Spleen (tissue), 7 donors: ENCODE measurements at regions not wholly inside any gene's neighbourhood (a gene's known extent, or its start where the extent isn't known, plus 50 kb on each side); places are given as distances from the start of the nearest gene placed in this dataset.

Experiments
- CTCF ChIP-seq, 11 experiments: fragments of 200-600 bp in 7 of 11; fragments of 450-650 bp in 4 of 11; sonication (generic) in 4 of 11; IDR thresholded peaks in 8 of 11; conservative IDR thresholded peaks in 3 of 11; 1 replicate in 7 of 11; 2 replicates in 4 of 11; pipeline versions ENCODE4 v1.4.0 to v1.8.0; 2016 to 2021; ENCODE audit warnings: antibody characterized with exemption in 11 of 11, inconsistent platforms in 4 of 11, mild to moderate bottlenecking in 1 of 11
- POLR2A ChIP-seq, 3 donors: fragments of 450-650 bp; IDR thresholded peaks; one replicate each; pipeline ENCODE4 v1.5.1; 2017; ENCODE audit warnings: antibody characterized with exemption in 3 of 3, mild to moderate bottlenecking in 1 of 3
- POLR2AphosphoS5 ChIP-seq, 3 donors: sonication (generic); formaldehyde crosslinking; IDR thresholded peaks; one replicate each; pipeline ENCODE4 v1.5.1; 2017; ENCODE audit warnings: antibody characterized with exemption in 3 of 3
- donor health status: DM: no; HTN: no; CAD: no; lungs with moderate emphysema.
- donor health status: DM: no; HTN: no; CAD: no.
- donor health status: DM: no; HTN: no; CAD: no.

- TF ChIP-seq CTCF (IDR thresholded peaks at IDR 0.05 in 8 of 11, conservative IDR thresholded peaks at IDR 0.05 in 3 of 11) (no peak), POLR2A (IDR thresholded peaks at IDR 0.05) (no peak), POLR2AphosphoS5 (IDR thresholded peaks at IDR 0.05) (no peak)
Measured at GRCh38 chr10:36717118-36717517, 408.3 kb upstream of the ANKRD30A start.
